ENCODE measurements at regions not wholly inside any gene's neighbourhood (a gene's known extent, or its start where the extent isn't known, plus 50 kb on each side); places are given as distances from the start of the nearest gene placed in this dataset.

GRCh38 chr20:17808357-17808756 lies 108.6 kb downstream of the BANF2 start:
- Histone ChIP-seq H3K27me3 (replicated peaks; ENCODE audit: insufficient read depth) (no peaks in the 10 kb centered on the region), H3F3A (ENCODE audit: insufficient read depth) (peaks cover 14% of the 10 kb centered on the region), H3K27ac (peak overlapping the region; percentile 61), H3K9me2 (ENCODE audit: insufficient read depth) (no peaks in the 10 kb centered on the region), H4K20me1 (ENCODE audit: insufficient read depth) (no peaks in the 10 kb centered on the region), H3K4me1 (ENCODE audit: insufficient read depth) (peaks cover 31% of the 10 kb centered on the region), H3K79me2 (ENCODE audit: insufficient read depth) (no peaks in the 10 kb centered on the region), H3K4me3 (no peak overlapping the region), H3K9ac (peak overlapping the region; percentile 41), H3K36me3 (ENCODE audit: low read depth) (no peaks in the 10 kb centered on the region), H3K9me3 (ENCODE audit: low read depth) (no peaks in the 10 kb centered on the region), H2AFZ (peak overlapping the region; percentile 92), H3K4me2 (ENCODE audit: unreplicated experiment) (peak overlapping the region; percentile 56)
- peak; percentile 74 for DNase-seq
- in situ Hi-C loops (cut with MboI), result no loop called here
- TF ChIP-seq EZH2 (IDR thresholded peaks at IDR 0.05; ENCODE audit: insufficient read depth, poor library complexity, severe bottlenecking) (no peak), EZH2phosphoT487 (IDR thresholded peaks at IDR 0.05; ENCODE audit: insufficient read depth, low read depth) (no peak)
- WGBS, 2 experiments (ENCODE audit: low coverage in 1 of 2, low lambda C conversion rate in 2 of 2, missing lambda C conversion rate in 2 of 2), result 9 to 13% methylated on average over 5 of the region's 5 CpGs

- in situ Hi-C loops (cut with MboI), result no loop called here
- no peak for TF ChIP-seq EZH2 (IDR thresholded peaks at IDR 0.05; ENCODE audit: insufficient read depth, poor library complexity, severe bottlenecking)
- no peak for TF ChIP-seq EZH2phosphoT487 (IDR thresholded peaks at IDR 0.05; ENCODE audit: insufficient read depth, low read depth)
- H3K79me2 ChIP-seq (ENCODE audit: insufficient read depth), result no peaks in the 10 kb centered on the region
- peak overlapping the region; percentile 69 for H3K9ac ChIP-seq
- H3F3A ChIP-seq (ENCODE audit: insufficient read depth), result peaks cover 14% of the 10 kb centered on the region
- peak overlapping the region; percentile 56 for H3K4me2 ChIP-seq (ENCODE audit: unreplicated experiment)
- no peaks in the 10 kb centered on the region for H4K20me1 ChIP-seq (ENCODE audit: insufficient read depth)
- DNase-seq, result peak; percentile 47
- no peaks in the 10 kb centered on the region for H3K9me2 ChIP-seq (ENCODE audit: insufficient read depth)
- no peaks in the 10 kb centered on the region for H3K36me3 ChIP-seq (ENCODE audit: low read depth)
- H2AFZ ChIP-seq, result peak overlapping the region; percentile 92
- H3K4me1 ChIP-seq (ENCODE audit: insufficient read depth), result peaks cover 31% of the 10 kb centered on the region
- no peaks in the 10 kb centered on the region for H3K27me3 ChIP-seq (replicated peaks; ENCODE audit: insufficient read depth)
- H3K27ac ChIP-seq, result peak overlapping the region; percentile 61
- no peaks in the 10 kb centered on the region for H3K9me3 ChIP-seq (ENCODE audit: low read depth)
- H3K4me3 ChIP-seq, result no peak overlapping the region
- WGBS, 2 experiments (ENCODE audit: low coverage in 1 of 2, low lambda C conversion rate in 2 of 2, missing lambda C conversion rate in 2 of 2), result 68 to 74% methylated on average over 2 of the region's 2 CpGs
These were observed 107.9 kb downstream of the BANF2 start for GRCh38 chr20:17807651-17808050.

GRCh38 chr20:17806739-17807441 lies 107.1 kb downstream of the BANF2 start:
- DNase-seq, result peak; percentile 83
- TF ChIP-seq EZH2phosphoT487 (IDR thresholded peaks at IDR 0.05; ENCODE audit: insufficient read depth, low read depth) (no peak), EZH2 (IDR thresholded peaks at IDR 0.05; ENCODE audit: insufficient read depth, poor library complexity, severe bottlenecking) (no peak)
- H3K9me2 ChIP-seq (ENCODE audit: insufficient read depth), result no peaks in the 10 kb centered on the region
- peak overlapping the region; percentile 61 for H3K27ac ChIP-seq
- peaks cover 31% of the 10 kb centered on the region for H3K4me1 ChIP-seq (ENCODE audit: insufficient read depth)
- H3K27me3 ChIP-seq (replicated peaks; ENCODE audit: insufficient read depth), result no peaks in the 10 kb centered on the region
- 19 to 20% methylated on average over 20 to 25 of the region's 26 CpGs for WGBS, 2 experiments (ENCODE audit: low coverage in 1 of 2, low lambda C conversion rate in 2 of 2, missing lambda C conversion rate in 2 of 2)
- H3K9ac ChIP-seq, result peak overlapping the region; percentile 69
- no peaks in the 10 kb centered on the region for H3K79me2 ChIP-seq (ENCODE audit: insufficient read depth)
- no peaks in the 10 kb centered on the region for H3K36me3 ChIP-seq (ENCODE audit: low read depth)
- H3K4me2 ChIP-seq (ENCODE audit: unreplicated experiment), result peak overlapping the region; percentile 64
- H4K20me1 ChIP-seq (ENCODE audit: insufficient read depth), result no peaks in the 10 kb centered on the region
- H3K4me3 ChIP-seq, result peak overlapping the region; percentile 33; the same call in 1 of the 2 replicates
- in situ Hi-C loops (cut with MboI), result no loop called here
- H2AFZ ChIP-seq, result peak overlapping the region; percentile 92
- H3K9me3 ChIP-seq (ENCODE audit: low read depth), result no peaks in the 10 kb centered on the region
- H3F3A ChIP-seq (ENCODE audit: insufficient read depth), result peaks cover 14% of the 10 kb centered on the region

- Histone ChIP-seq H3K4me1 (ENCODE audit: insufficient read depth) (peaks cover 31% of the 10 kb centered on the region), H3K36me3 (ENCODE audit: low read depth) (no peaks in the 10 kb centered on the region), H3K4me2 (ENCODE audit: unreplicated experiment) (peak overlapping the region; percentile 64), H3K9me3 (ENCODE audit: low read depth) (no peaks in the 10 kb centered on the region), H2AFZ (peak overlapping the region; percentile 92), H3K79me2 (ENCODE audit: insufficient read depth) (no peaks in the 10 kb centered on the region), H3K9me2 (ENCODE audit: insufficient read depth) (no peaks in the 10 kb centered on the region), H4K20me1 (ENCODE audit: insufficient read depth) (no peaks in the 10 kb centered on the region), H3F3A (ENCODE audit: insufficient read depth) (peaks cover 14% of the 10 kb centered on the region), H3K4me3 (peak overlapping the region; percentile 33; the same call in 1 of the 2 replicates), H3K27me3 (replicated peaks; ENCODE audit: insufficient read depth) (no peaks in the 10 kb centered on the region), H3K9ac (peak overlapping the region; percentile 69), H3K27ac (peak overlapping the region; percentile 61)
- in situ Hi-C loops (cut with MboI), result no loop called here
- no peak for TF ChIP-seq EZH2 (IDR thresholded peaks at IDR 0.05; ENCODE audit: insufficient read depth, poor library complexity, severe bottlenecking)
- TF ChIP-seq EZH2phosphoT487 (IDR thresholded peaks at IDR 0.05; ENCODE audit: insufficient read depth, low read depth), result no peak
- no peak for DNase-seq
- WGBS, 2 experiments (ENCODE audit: low coverage in 1 of 2, low lambda C conversion rate in 2 of 2, missing lambda C conversion rate in 2 of 2), result 89 to 90% methylated on average over 7 of the region's 7 CpGs
These were observed 106.3 kb downstream of the BANF2 start for GRCh38 chr20:17806107-17806506.
